KMS-11 (cell line): ENCODE measurements at regions not wholly inside any gene's neighbourhood (a gene's known extent, or its start where the extent isn't known, plus 50 kb on each side); places are given as distances from the start of the nearest gene placed in this dataset.

Experiments used
- H2AFZ ChIP-seq: fragments of 200-600 bp; sonication (generic); 2 replicates; pipeline ENCODE4 v1.6.1; 2016; ENCODE audit warnings: antibody characterized with exemption, mixed run types, low read depth
- H3K27ac ChIP-seq: fragments of 200-600 bp; sonication (generic); 2 replicates; pipeline ENCODE4 v1.6.1; 2016; ENCODE audit warnings: mild to moderate bottlenecking, mixed run types
- H3K27me3 ChIP-seq: fragments of 200-600 bp; sonication (generic); 2 replicates; pipeline ENCODE4 v1.6.1; 2017; ENCODE audit warnings: mild to moderate bottlenecking, low read depth, mixed run types, moderate library complexity; ENCODE audit not compliant: insufficient read depth
- H3K36me3 ChIP-seq: fragments of 200-600 bp; sonication (generic); 2 replicates; pipeline ENCODE4 v1.6.1; 2017; ENCODE audit warnings: mild to moderate bottlenecking, mixed run types; ENCODE audit not compliant: insufficient read depth
- H3K4me1 ChIP-seq: fragments of 200-600 bp; sonication (generic); 2 replicates; pipeline ENCODE4 v1.6.1; 2016; ENCODE audit warnings: mild to moderate bottlenecking, low read depth, mixed run types; ENCODE audit not compliant: poor library complexity, severe bottlenecking
- H3K4me2 ChIP-seq: fragments of 200-600 bp; sonication (generic); 2 replicates; pipeline ENCODE4 v1.7.0; 2016; ENCODE audit warnings: mild to moderate bottlenecking, mixed run types
- H3K4me3 ChIP-seq: fragments of 200-600 bp; sonication (generic); IDR thresholded peaks from 2 replicates; pipeline ENCODE4 v1.6.1; 2017; ENCODE audit warnings: low read depth, low read length, mixed read lengths; ENCODE audit not compliant: insufficient read depth
- H3K79me2 ChIP-seq: fragments of 200-600 bp; sonication (generic); 2 replicates; pipeline ENCODE4 v1.6.1; 2016; ENCODE audit warnings: low read depth, mixed run types; ENCODE audit not compliant: insufficient read depth
- H3K9ac ChIP-seq: fragments of 200-600 bp; sonication (generic); 2 replicates; pipeline ENCODE4 v1.6.1; 2016; ENCODE audit warnings: mild to moderate bottlenecking, mixed run types
- H4K20me1 ChIP-seq: fragments of 200-600 bp; sonication (generic); 2 replicates; pipeline ENCODE4 v1.6.1; 2016; ENCODE audit warnings: mild to moderate bottlenecking, mixed run types; ENCODE audit not compliant: insufficient read depth
- CTCF ChIP-seq: fragments of 200-600 bp; sonication (generic); conservative IDR thresholded peaks from 2 replicates; pipeline ENCODE4 v1.6.1; 2017; ENCODE audit warnings: low read depth, mild to moderate bottlenecking, antibody characterized with exemption, low read length, moderate library complexity, mixed read lengths

GRCh38 chr3:26381411-26381810 is 241.2 kb upstream of the LRRC3B start:
- Histone ChIP-seq H3K79me2 (no peaks in the 10 kb centered on the region), H3K27me3 (no peaks in the 10 kb centered on the region), H3K9ac (no peak overlapping the region), H2AFZ (no peak overlapping the region), H3K4me2 (no peak overlapping the region), H4K20me1 (no peaks in the 10 kb centered on the region), H3K36me3 (no peaks in the 10 kb centered on the region), H3K27ac (no peak overlapping the region), H3K4me3 (no peak overlapping the region), H3K4me1 (no peaks in the 10 kb centered on the region)
- no peak for TF ChIP-seq CTCF

GRCh38 chr3:26406636-26407035 is 215.9 kb upstream of the LRRC3B start:
- H2AFZ ChIP-seq = no peak overlapping the region
- H3K79me2 ChIP-seq = no peaks in the 10 kb centered on the region
- no peak for TF ChIP-seq CTCF
- no peak overlapping the region for H3K27ac ChIP-seq
- H3K27me3 ChIP-seq = no peaks in the 10 kb centered on the region
- H3K36me3 ChIP-seq = no peaks in the 10 kb centered on the region
- H3K9ac ChIP-seq = no peak overlapping the region
- H3K4me2 ChIP-seq = no peak overlapping the region
- no peak overlapping the region for H3K4me3 ChIP-seq
- H3K4me1 ChIP-seq = no peaks in the 10 kb centered on the region
- no peaks in the 10 kb centered on the region for H4K20me1 ChIP-seq

GRCh38 chr3:26418553-26418952 is 204.0 kb upstream of the LRRC3B start:
- Histone ChIP-seq H3K36me3 (no peaks in the 10 kb centered on the region), H3K27ac (no peak overlapping the region), H2AFZ (no peak overlapping the region), H3K9ac (no peak overlapping the region), H3K4me1 (no peaks in the 10 kb centered on the region), H3K79me2 (no peaks in the 10 kb centered on the region), H3K27me3 (no peaks in the 10 kb centered on the region), H3K4me2 (no peak overlapping the region), H3K4me3 (no peak overlapping the region), H4K20me1 (no peaks in the 10 kb centered on the region)
- TF ChIP-seq CTCF = no peak

- no peak for TF ChIP-seq CTCF
- Histone ChIP-seq H3K27me3 (no peaks in the 10 kb centered on the region), H2AFZ (no peak overlapping the region), H3K4me3 (no peak overlapping the region), H3K27ac (no peak overlapping the region), H3K79me2 (no peaks in the 10 kb centered on the region), H3K9ac (no peak overlapping the region), H3K4me1 (no peaks in the 10 kb centered on the region), H3K36me3 (no peaks in the 10 kb centered on the region), H3K4me2 (no peak overlapping the region), H4K20me1 (no peaks in the 10 kb centered on the region)
Observed at GRCh38 chr3:26422415-26422814, 200.2 kb upstream of the LRRC3B start.

- no peak overlapping the region for H3K4me2 ChIP-seq
- TF ChIP-seq CTCF = no peak
- H3K4me3 ChIP-seq = no peak overlapping the region
- no peaks in the 10 kb centered on the region for H3K27me3 ChIP-seq
- H3K36me3 ChIP-seq = no peaks in the 10 kb centered on the region
- no peak overlapping the region for H3K27ac ChIP-seq
- no peak overlapping the region for H3K9ac ChIP-seq
- no peaks in the 10 kb centered on the region for H4K20me1 ChIP-seq
- H3K79me2 ChIP-seq = no peaks in the 10 kb centered on the region
- no peaks in the 10 kb centered on the region for H3K4me1 ChIP-seq
- no peak overlapping the region for H2AFZ ChIP-seq
Observed at GRCh38 chr3:26425076-26425475, 197.5 kb upstream of the LRRC3B start.
